ENCODE measurements at regions not wholly inside any gene's neighbourhood (a gene's known extent, or its start where the extent isn't known, plus 50 kb on each side); places are given as distances from the start of the nearest gene placed in this dataset.
A peak's percentile ranks its signal among the peaks of the same experiment; 100 is the strongest.

- Histone ChIP-seq H3K27me3 (no peaks in the 10 kb centered on the region), H3K4me3 (ENCODE audit: low read depth, low read length) (no peak overlapping the region), H3K9me3 (no peaks in the 10 kb centered on the region), H3K4me1 (peaks cover 4% of the 10 kb centered on the region; the same call in 1 of the 2 replicates), H3K36me3 (no peaks in the 10 kb centered on the region; the same call in 1 of the 2 replicates)
- no peak for TF ChIP-seq CTCF (IDR thresholded peaks at IDR 0.05; ENCODE audit: low read depth, low read length)
- DNase-seq: no peak
Measured at GRCh38 chr13:32924886-32925285, 91.3 kb upstream of the KL start.

GRCh38 chr13:32925506-32925905 lies 90.7 kb upstream of the KL start:
- TF ChIP-seq CTCF (IDR thresholded peaks at IDR 0.05; ENCODE audit: low read depth, low read length): no peak
- Histone ChIP-seq H3K4me1 (peaks cover 4% of the 10 kb centered on the region; the same call in 1 of the 2 replicates), H3K27me3 (no peaks in the 10 kb centered on the region), H3K4me3 (ENCODE audit: low read depth, low read length) (no peak overlapping the region), H3K9me3 (no peaks in the 10 kb centered on the region), H3K36me3 (no peaks in the 10 kb centered on the region; the same call in 1 of the 2 replicates)
- no peak for DNase-seq

GRCh38 chr13:32932376-32932775 lies 83.8 kb upstream of the KL start:
- H3K9me3 ChIP-seq: no peaks in the 10 kb centered on the region
- no peaks in the 10 kb centered on the region; the same call in 1 of the 2 replicates for H3K36me3 ChIP-seq
- H3K4me1 ChIP-seq: no peaks in the 10 kb centered on the region
- TF ChIP-seq CTCF (IDR thresholded peaks at IDR 0.05; ENCODE audit: low read depth, low read length): no peak
- no peak for DNase-seq
- H3K27me3 ChIP-seq: no peaks in the 10 kb centered on the region
- no peak overlapping the region for H3K4me3 ChIP-seq (ENCODE audit: low read depth, low read length)

GRCh38 chr13:32936716-32937115 lies 79.5 kb upstream of the KL start:
- Histone ChIP-seq H3K36me3 (no peaks in the 10 kb centered on the region), H3K9me3 (no peaks in the 10 kb centered on the region), H3K4me1 (peaks cover 9% of the 10 kb centered on the region), H3K27me3 (no peaks in the 10 kb centered on the region), H3K4me3 (ENCODE audit: low read depth, low read length) (no peak overlapping the region)
- no peak for TF ChIP-seq CTCF (IDR thresholded peaks at IDR 0.05; ENCODE audit: low read depth, low read length)
- DNase-seq: no peak

- TF ChIP-seq CTCF (IDR thresholded peaks at IDR 0.05; ENCODE audit: low read depth, low read length): no peak
Measured at GRCh38 chr13:32938314-32938713, 77.9 kb upstream of the KL start.

GRCh38 chr13:32938907-32939306 lies 77.3 kb upstream of the KL start:
- Histone ChIP-seq H3K4me3 (ENCODE audit: low read depth, low read length) (no peak overlapping the region), H3K27me3 (no peaks in the 10 kb centered on the region), H3K4me1 (peaks cover 9% of the 10 kb centered on the region), H3K36me3 (no peaks in the 10 kb centered on the region), H3K9me3 (no peaks in the 10 kb centered on the region)
- DNase-seq: peak; percentile 16
- no peak for TF ChIP-seq CTCF (IDR thresholded peaks at IDR 0.05; ENCODE audit: low read depth, low read length)

More at GRCh38 chr13:32938314-32938713, 77.9 kb upstream of the KL start:
- Histone ChIP-seq H3K36me3 (no peaks in the 10 kb centered on the region), H3K4me1 (peaks cover 9% of the 10 kb centered on the region), H3K9me3 (no peaks in the 10 kb centered on the region), H3K4me3 (ENCODE audit: low read depth, low read length) (no peak overlapping the region), H3K27me3 (no peaks in the 10 kb centered on the region)
- DNase-seq: no peak

All from BE2C (cell line).